ENCODE measurements at regions not wholly inside any gene's neighbourhood (a gene's known extent, or its start where the extent isn't known, plus 50 kb on each side); places are given as distances from the start of the nearest gene placed in this dataset.
A peak's percentile ranks its signal among the peaks of the same experiment; 100 is the strongest.

DNA sequence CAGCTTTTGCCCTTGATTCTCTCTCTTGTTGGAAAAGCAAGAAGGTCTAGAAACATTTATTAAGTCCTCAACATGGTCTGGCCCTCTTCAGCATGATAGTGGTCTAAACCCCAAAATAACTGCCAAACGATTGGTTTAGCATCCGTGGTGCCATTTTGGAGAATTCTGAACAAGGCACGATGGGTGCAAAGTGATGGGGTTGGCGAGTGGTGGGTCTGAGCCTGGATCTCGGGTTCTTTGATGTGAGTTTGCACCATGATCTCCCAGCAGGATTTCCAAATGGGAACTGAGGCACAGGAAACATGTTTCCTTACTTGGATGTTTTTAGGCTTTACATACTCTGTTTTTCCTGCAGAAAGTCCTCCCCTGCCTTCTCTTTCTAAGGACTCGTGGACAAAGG lies 240.3 kb downstream of the MYCN start:
- H3K36me3 ChIP-seq (ENCODE audit: control insufficient read depth, insufficient read depth, low read length): no peaks in the 10 kb centered on the region
- no peaks in the 10 kb centered on the region for H3K27me3 ChIP-seq (ENCODE audit: control insufficient read depth, insufficient read depth, low read length)
- TF ChIP-seq, protein P1, sequence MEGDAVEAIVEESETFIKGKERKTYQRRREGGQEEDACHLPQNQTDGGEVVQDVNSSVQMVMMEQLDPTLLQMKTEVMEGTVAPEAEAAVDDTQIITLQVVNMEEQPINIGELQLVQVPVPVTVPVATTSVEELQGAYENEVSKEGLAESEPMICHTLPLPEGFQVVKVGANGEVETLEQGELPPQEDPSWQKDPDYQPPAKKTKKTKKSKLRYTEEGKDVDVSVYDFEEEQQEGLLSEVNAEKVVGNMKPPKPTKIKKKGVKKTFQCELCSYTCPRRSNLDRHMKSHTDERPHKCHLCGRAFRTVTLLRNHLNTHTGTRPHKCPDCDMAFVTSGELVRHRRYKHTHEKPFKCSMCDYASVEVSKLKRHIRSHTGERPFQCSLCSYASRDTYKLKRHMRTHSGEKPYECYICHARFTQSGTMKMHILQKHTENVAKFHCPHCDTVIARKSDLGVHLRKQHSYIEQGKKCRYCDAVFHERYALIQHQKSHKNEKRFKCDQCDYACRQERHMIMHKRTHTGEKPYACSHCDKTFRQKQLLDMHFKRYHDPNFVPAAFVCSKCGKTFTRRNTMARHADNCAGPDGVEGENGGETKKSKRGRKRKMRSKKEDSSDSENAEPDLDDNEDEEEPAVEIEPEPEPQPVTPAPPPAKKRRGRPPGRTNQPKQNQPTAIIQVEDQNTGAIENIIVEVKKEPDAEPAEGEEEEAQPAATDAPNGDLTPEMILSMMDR (IDR thresholded peaks at IDR 0.05; ENCODE audit: insufficient read depth, low read length, severe bottlenecking): no peak
- DNase-seq (ENCODE audit: low read depth): no peak
- H3K4me3 ChIP-seq (ENCODE audit: low read depth, low read length): no peak overlapping the region
- no peak for FAIRE-seq

DNA sequence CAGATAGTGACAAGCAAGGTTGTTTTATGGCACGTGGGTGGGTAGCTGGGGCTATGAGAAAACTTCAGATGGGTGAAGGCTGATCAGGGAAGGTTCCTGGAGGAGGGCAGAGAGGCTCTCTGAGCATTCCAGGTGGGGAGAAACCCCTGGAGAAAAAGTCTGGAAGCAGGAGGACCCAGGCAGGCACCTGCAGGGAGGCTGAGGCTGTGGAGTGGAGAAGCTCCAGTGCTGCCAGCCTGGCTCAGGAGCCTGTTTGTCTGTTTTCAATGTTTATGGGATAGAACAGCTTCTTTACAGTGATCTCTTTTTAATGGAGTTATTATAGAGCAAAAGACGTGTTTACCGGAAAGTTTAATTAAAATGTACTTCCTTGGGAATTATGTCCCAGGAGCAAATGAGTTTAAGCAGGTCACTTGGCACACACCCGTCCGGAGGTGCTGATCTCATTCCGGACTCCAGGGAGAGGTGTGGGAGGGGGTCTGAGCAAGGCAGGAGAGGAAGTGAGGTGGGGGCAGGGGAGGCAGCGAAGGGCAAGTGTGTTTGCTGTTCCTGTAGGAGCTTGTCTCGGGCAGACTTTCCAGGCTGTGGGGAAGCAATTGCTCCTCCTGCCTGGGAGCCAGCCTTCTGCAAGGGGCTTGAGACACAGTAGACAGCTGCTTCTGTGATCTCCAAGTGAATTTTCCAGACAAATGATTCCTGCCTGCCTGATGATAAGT lies 239.5 kb downstream of the MYCN start:
- no peak for FAIRE-seq
- peak; percentile 71 for DNase-seq (ENCODE audit: low read depth)
- H3K27me3 ChIP-seq (ENCODE audit: control insufficient read depth, insufficient read depth, low read length): no peaks in the 10 kb centered on the region

DNA sequence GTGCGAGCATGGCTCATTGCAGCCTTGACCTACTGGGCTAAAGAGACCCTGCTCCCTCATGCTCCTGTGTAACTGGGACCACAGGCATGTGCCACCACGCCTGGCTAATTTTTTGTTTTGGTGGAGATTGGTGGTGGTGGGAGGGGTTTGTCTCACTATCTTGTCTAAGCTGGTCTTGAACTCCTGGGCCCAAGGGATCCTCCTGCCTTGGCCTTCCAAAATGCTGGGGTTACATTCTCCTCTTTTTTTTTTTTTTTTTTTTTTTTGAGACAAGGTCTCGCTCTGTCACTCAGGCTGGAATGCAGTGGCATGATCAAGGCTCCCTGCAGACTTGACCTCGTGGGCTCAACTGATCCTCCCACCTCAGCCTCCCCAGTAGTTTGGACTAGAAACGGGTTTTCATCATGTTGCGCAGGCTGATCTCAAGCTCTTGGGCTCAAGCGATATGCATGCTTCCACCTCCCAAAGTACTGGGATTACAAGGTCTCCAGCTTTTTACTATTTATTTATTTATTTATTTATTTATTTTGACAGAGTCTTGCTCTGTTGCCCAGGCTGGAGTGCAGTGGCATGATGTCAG lies 238.3 kb downstream of the MYCN start:
- FAIRE-seq (no peak), DNase-seq (ENCODE audit: low read depth) (no peak)
- Histone ChIP-seq H3K4me3 (ENCODE audit: low read depth, low read length) (no peak overlapping the region), H3K27me3 (ENCODE audit: control insufficient read depth, insufficient read depth, low read length) (no peaks in the 10 kb centered on the region), H3K36me3 (ENCODE audit: control insufficient read depth, insufficient read depth, low read length) (no peaks in the 10 kb centered on the region)
- TF ChIP-seq, protein P1 (IDR thresholded peaks at IDR 0.05; ENCODE audit: insufficient read depth, low read length, severe bottlenecking): no peak

More for the DNA sequence above, 239.5 kb downstream of the MYCN start:
- Histone ChIP-seq H3K4me3 (ENCODE audit: low read depth, low read length) (no peak overlapping the region), H3K36me3 (ENCODE audit: control insufficient read depth, insufficient read depth, low read length) (no peaks in the 10 kb centered on the region)
- TF ChIP-seq, protein P1 (IDR thresholded peaks at IDR 0.05; ENCODE audit: insufficient read depth, low read length, severe bottlenecking): no peak

DNA sequence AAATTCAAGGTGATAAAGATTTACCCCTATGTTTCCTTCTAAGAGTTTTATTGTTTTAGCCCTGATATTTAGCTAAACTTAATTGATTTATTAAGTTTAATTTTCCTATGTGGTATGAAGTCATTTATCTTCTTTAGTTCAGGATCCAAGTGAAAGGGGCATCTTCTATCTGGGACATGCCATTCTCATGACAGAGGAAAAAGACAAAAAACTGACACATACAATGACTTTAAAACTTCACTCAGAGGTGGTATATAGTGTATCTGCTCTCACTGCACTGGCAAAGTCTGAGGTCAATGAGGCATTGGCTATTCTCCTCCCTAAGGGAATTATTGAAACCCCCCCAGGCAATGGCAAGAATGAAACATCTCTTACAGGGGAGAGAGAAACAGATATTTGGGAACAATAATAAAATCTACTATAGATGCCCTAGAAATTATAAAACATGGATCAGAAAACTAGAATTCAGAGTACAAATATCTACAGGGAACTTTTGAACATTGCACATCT lies 237.4 kb downstream of the MYCN start:
- no peaks in the 10 kb centered on the region for H3K27me3 ChIP-seq (ENCODE audit: control insufficient read depth, insufficient read depth, low read length)
- no peak for FAIRE-seq
- DNase-seq (ENCODE audit: low read depth): no peak

DNA sequence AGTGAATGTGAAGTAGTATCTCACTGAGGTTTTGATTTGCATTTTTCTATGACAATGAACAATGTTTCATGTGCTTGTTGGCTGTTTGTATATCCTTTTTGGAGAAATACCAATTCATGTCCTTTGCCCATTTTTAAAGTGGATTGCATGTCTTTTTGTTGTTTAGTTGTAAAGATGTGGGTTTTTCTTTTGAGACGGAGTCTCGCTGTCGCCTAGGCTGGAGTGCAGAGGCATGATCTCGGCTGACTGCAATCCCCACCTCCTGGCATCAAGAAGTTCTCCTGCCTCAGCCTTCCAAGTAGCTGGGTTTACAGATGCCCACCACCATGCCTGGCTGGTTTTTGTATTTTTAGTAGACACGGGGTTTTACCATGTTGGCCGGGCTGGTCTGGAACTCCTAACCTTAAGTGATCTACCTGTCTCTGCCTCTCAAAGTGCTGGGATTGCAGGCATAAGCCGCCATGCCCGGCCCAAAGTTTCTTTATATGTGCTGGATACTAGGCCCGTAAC lies 236.7 kb downstream of the MYCN start:
- Histone ChIP-seq H3K36me3 (ENCODE audit: control insufficient read depth, insufficient read depth, low read length) (no peaks in the 10 kb centered on the region), H3K27me3 (ENCODE audit: control insufficient read depth, insufficient read depth, low read length) (no peaks in the 10 kb centered on the region), H3K4me3 (ENCODE audit: low read depth, low read length) (no peak overlapping the region)
- DNase-seq (ENCODE audit: low read depth) (no peak), FAIRE-seq (no peak)
- TF ChIP-seq, protein P1 (IDR thresholded peaks at IDR 0.05; ENCODE audit: insufficient read depth, low read length, severe bottlenecking): no peak

More for the DNA sequence above, 237.4 kb downstream of the MYCN start:
- Histone ChIP-seq H3K4me3 (ENCODE audit: low read depth, low read length) (no peak overlapping the region), H3K36me3 (ENCODE audit: control insufficient read depth, insufficient read depth, low read length) (no peaks in the 10 kb centered on the region)
- TF ChIP-seq, protein P1 (IDR thresholded peaks at IDR 0.05; ENCODE audit: insufficient read depth, low read length, severe bottlenecking): no peak
